ENCODE measurements at regions not wholly inside any gene's neighbourhood (a gene's known extent, or its start where the extent isn't known, plus 50 kb on each side); places are given as distances from the start of the nearest gene placed in this dataset.
A peak's percentile ranks its signal among the peaks of the same experiment; 100 is the strongest.

DNA sequence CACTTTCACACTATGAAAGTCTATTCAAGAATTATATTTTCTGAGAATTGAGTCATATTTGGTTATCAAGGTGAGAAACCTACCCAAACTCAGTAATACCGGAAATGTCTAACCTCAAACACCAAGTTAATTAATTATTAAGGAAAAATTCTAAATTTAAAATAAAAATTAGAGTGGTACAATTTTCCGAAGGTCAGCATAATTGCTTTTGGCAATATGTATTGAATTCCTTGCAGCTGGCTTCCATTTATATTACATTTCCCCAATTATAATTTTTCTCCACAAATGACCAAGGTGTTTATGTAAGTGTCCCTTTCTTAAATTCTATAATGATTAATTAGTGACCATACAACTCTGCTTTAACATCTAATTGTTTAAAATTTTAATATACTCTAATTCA, 316.0 kb upstream of the IRAK1BP1 start:
- CTCF ChIA-PET (ENCODE audit: low intra/inter-chr PET ratio, low total read pairs): no interaction called here
- Histone ChIP-seq H3K4me3 (replicated peaks in 1 of 3; ENCODE audit: insufficient read depth in 1 of 3, low read depth in 2 of 3, low read length in 3 of 3) (no peak overlapping the region), H3K36me3 (replicated peaks in 1 of 2; ENCODE audit: control insufficient read depth in 1 of 2, insufficient read depth in 2 of 2, low read length in 2 of 2) (no peaks in the 10 kb centered on the region), H3K4me1 (ENCODE audit: insufficient read depth, low read length) (no peaks in the 10 kb centered on the region), H3K79me2 (ENCODE audit: insufficient read depth, low read length) (no peaks in the 10 kb centered on the region), H2AFZ (ENCODE audit: low read length) (no peak overlapping the region), H3K27me3 (ENCODE audit: control insufficient read depth in 1 of 2, insufficient read depth in 2 of 2, low read length in 2 of 2) (no peaks in the 10 kb centered on the region), H3K27ac (ENCODE audit: extremely low read length, insufficient read depth, low read length) (no peak overlapping the region), H3K4me2 (ENCODE audit: low read depth, low read length) (no peak overlapping the region), H4K20me1 (ENCODE audit: insufficient read depth, low read length) (no peaks in the 10 kb centered on the region), H3K9me3 (ENCODE audit: low read length) (peaks cover 28% of the 10 kb centered on the region), H3K9ac (ENCODE audit: insufficient read depth, low read depth, low read length) (no peak overlapping the region)
- FAIRE-seq: no peak
- WGBS (ENCODE audit: low lambda C conversion rate): 0% methylated on average over 2 of the region's 2 CpGs
- BruUV-seq (replicated peaks): no TSS peak
- in situ Hi-C loops (cut with HindIII; ENCODE audit: extremely low pct_ligation_motif_present, low pct_unique_long_range_greater_than_20kb): no loop called here
- no peak for ATAC-seq
- intact Hi-C loops (cut with micrococcal nuclease; ENCODE audit: unreplicated experiment): no loop called here
- no peak for DNase-seq (ENCODE audit: low spot score)
- POLR2A ChIA-PET: no interaction called here
- TF ChIP-seq ZBTB42 (CRISPR knock-in tag; IDR thresholded peaks at IDR 0.05): no peak
- no peak for TF ChIP-seq SMYD3 (CRISPR knock-in tag; IDR thresholded peaks at IDR 0.05)
- peak; percentile 63 to 76; a peak in 3 of 4 replicates for TF ChIP-seq MAFK (conservative IDR thresholded peaks at IDR 0.05 in 1 of 2, IDR thresholded peaks at IDR 0.05 in 1 of 2; ENCODE audit: low read length in 2 of 2)
- TF ChIP-seq MAFF (IDR thresholded peaks at IDR 0.05; ENCODE audit: low read depth, low read length): peak; percentile 56; the same call in 1 of the 2 replicates
- TF ChIP-seq ZBTB8A (CRISPR knock-in tag; IDR thresholded peaks at IDR 0.05; ENCODE audit: borderline replicate concordance, low read depth): no peak

DNA sequence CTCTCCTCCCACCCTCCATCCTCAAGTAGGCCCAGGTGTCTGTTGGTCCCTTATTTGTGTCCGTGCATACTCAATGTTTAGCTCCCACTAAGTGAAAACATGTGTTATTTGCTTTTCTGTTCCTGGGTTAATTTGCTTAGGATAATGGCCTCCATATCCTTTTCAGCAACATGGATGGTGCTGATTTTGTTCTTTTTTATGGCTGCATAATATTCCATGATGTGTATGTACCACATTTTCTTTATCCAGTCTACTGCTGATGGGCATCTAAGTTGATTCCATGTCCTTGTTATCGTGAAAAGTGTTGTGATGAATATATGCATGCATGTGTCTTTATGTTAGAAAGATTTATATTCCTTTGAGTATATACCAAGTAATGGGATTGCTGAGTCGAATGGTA, 314.9 kb upstream of the IRAK1BP1 start:
- ChIA-PET POLR2A (no interaction called here), CTCF (ENCODE audit: low intra/inter-chr PET ratio, low total read pairs) (no interaction called here)
- H3K9ac ChIP-seq (ENCODE audit: insufficient read depth, low read depth, low read length): no peak overlapping the region
- WGBS (ENCODE audit: low lambda C conversion rate): 0% methylated on average over 3 of the region's 3 CpGs
- ATAC-seq (no peak), FAIRE-seq (no peak), DNase-seq (ENCODE audit: low spot score) (no peak)
- no peaks in the 10 kb centered on the region for H3K79me2 ChIP-seq (ENCODE audit: insufficient read depth, low read length)
- no peaks in the 10 kb centered on the region for H3K4me1 ChIP-seq (ENCODE audit: insufficient read depth, low read length)
- H3K27me3 ChIP-seq (ENCODE audit: control insufficient read depth in 1 of 2, insufficient read depth in 2 of 2, low read length in 2 of 2): no peaks in the 10 kb centered on the region
- H3K4me3 ChIP-seq (replicated peaks in 1 of 3; ENCODE audit: insufficient read depth in 1 of 3, low read depth in 2 of 3, low read length in 3 of 3): no peak overlapping the region
- no peak overlapping the region for H2AFZ ChIP-seq (ENCODE audit: low read length)
- intact Hi-C loops (cut with micrococcal nuclease; ENCODE audit: unreplicated experiment) (no loop called here), in situ Hi-C loops (cut with HindIII; ENCODE audit: extremely low pct_ligation_motif_present, low pct_unique_long_range_greater_than_20kb) (no loop called here)
- H3K36me3 ChIP-seq (replicated peaks in 1 of 2; ENCODE audit: control insufficient read depth in 1 of 2, insufficient read depth in 2 of 2, low read length in 2 of 2): no peaks in the 10 kb centered on the region
- peaks cover 39% of the 10 kb centered on the region for H3K9me3 ChIP-seq (ENCODE audit: low read length)
- no peaks in the 10 kb centered on the region for H4K20me1 ChIP-seq (ENCODE audit: insufficient read depth, low read length)
- no TSS peak for BruUV-seq (replicated peaks)
- H3K4me2 ChIP-seq (ENCODE audit: low read depth, low read length): no peak overlapping the region
- H3K27ac ChIP-seq (ENCODE audit: extremely low read length, insufficient read depth, low read length): no peak overlapping the region
- no peak for TF ChIP-seq JUNB (CRISPR knock-in tag; IDR thresholded peaks at IDR 0.05; ENCODE audit: borderline replicate concordance)
- TF ChIP-seq, protein P1, sequence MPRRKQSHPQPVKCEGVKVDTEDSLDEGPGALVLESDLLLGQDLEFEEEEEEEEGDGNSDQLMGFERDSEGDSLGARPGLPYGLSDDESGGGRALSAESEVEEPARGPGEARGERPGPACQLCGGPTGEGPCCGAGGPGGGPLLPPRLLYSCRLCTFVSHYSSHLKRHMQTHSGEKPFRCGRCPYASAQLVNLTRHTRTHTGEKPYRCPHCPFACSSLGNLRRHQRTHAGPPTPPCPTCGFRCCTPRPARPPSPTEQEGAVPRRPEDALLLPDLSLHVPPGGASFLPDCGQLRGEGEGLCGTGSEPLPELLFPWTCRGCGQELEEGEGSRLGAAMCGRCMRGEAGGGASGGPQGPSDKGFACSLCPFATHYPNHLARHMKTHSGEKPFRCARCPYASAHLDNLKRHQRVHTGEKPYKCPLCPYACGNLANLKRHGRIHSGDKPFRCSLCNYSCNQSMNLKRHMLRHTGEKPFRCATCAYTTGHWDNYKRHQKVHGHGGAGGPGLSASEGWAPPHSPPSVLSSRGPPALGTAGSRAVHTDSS (CRISPR knock-in tag; conservative IDR thresholded peaks at IDR 0.05): no peak
- TF ChIP-seq ZNF577 (CRISPR knock-in tag; IDR thresholded peaks at IDR 0.05; ENCODE audit: borderline replicate concordance, low read depth): no peak
- TF ChIP-seq ZSCAN25 (CRISPR knock-in tag; IDR thresholded peaks at IDR 0.05): no peak
- TF ChIP-seq ZFP1 (CRISPR knock-in tag; IDR thresholded peaks at IDR 0.05): no peak
- TF ChIP-seq, protein P2, sequence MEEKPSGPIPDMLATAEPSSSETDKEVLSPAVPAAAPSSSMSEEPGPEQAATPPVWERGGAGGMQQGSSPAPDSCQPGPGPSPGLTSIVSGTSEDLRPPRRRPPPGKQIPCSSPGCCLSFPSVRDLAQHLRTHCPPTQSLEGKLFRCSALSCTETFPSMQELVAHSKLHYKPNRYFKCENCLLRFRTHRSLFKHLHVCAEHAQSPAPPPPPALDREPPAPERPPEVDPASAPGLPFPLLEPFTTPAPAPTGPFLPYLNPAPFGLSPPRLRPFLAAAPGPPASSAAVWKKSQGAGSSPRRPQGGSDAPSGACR (CRISPR knock-in tag; IDR thresholded peaks at IDR 0.05): no peak
- no peak for TF ChIP-seq ZNF496 (CRISPR knock-in tag; IDR thresholded peaks at IDR 0.05; ENCODE audit: insufficient replicate concordance)
- TF ChIP-seq, protein P3, sequence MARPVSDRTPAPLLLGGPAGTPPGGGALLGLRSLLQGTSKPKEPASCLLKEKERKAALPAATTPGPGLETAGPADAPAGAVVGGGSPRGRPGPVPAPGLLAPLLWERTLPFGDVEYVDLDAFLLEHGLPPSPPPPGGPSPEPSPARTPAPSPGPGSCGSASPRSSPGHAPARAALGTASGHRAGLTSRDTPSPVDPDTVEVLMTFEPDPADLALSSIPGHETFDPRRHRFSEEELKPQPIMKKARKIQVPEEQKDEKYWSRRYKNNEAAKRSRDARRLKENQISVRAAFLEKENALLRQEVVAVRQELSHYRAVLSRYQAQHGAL (CRISPR knock-in tag; IDR thresholded peaks at IDR 0.05; ENCODE audit: not compliant biosample characterization): no peak
- TF ChIP-seq BORCS8-MEF2B (CRISPR knock-in tag; IDR thresholded peaks at IDR 0.05): no peak
- TF ChIP-seq GZF1 (CRISPR knock-in tag; IDR thresholded peaks at IDR 0.05): no peak
